ENCODE measurements at regions not wholly inside any gene's neighbourhood (a gene's known extent, or its start where the extent isn't known, plus 50 kb on each side); places are given as distances from the start of the nearest gene placed in this dataset.

DNA sequence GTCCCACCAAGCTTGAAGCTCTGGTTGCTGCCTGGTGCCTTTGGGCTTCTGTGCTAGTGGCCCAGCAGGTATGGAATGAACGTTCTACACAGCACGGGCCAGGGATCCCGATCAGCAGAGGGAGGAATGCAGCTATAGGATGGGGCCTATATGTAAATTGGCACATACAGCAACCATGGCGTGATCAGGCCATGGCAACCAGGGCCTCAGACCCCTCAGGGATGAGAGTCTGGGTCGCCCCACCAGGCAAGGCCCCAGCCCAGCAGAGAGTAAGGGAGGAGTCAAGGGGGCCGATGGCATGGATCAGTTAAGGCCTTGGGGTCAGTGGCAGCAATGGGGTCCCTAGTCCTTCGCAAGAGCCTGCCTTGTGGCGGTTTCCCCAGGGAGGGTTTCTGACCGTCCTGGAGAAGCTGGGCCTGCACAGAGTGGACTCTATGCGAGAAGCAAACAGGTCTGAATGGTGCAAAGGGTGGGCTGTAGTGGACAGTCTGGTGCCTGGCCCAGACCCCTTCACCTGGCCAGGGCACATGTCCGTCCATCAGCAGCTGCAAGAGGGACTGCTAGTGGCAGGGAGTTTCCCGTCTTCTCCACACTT lies 98.2 kb upstream of the SLC22A11 start:
- no peak for DNase-seq

DNA sequence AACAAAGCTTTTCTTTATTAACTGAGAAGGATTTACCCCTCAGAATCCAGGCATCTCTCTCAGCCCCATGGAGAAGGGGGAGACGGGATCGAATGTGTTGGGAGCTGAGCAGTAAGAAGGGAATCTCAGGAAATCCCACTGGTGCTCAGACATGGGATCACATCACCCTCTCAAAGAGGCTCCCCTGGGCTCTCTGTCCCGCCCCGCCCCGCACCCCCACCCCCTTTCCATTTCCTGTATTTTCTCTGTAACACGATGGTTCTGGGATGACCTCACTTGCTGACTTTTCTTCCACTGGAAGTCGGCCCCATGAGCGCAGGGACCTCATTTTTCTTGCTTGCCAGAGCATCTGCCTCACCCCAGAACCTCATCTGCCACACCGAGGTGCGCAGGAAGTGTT lies 96.7 kb upstream of the SLC22A11 start:
- DNase-seq, result no peak

DNA sequence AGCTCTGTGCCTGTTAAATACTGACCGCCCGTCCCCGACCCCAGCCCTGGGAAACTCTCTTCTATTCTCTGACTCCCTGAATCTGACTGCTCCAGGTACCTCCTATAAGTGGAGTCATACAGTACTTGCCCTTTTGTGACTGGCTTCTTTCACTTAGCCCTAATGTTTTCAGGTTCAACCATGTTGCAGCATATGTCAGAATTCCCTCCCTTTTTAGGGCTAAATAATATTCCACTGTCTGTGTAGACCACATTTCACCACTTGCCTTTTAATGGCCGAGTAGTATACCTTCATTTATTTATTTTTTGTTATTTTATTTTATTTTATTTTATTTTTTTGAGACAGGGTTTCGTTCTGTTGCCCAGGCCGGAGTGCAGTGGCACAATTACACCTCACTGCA lies 96.1 kb upstream of the SLC22A11 start:
- no peak for DNase-seq

DNA sequence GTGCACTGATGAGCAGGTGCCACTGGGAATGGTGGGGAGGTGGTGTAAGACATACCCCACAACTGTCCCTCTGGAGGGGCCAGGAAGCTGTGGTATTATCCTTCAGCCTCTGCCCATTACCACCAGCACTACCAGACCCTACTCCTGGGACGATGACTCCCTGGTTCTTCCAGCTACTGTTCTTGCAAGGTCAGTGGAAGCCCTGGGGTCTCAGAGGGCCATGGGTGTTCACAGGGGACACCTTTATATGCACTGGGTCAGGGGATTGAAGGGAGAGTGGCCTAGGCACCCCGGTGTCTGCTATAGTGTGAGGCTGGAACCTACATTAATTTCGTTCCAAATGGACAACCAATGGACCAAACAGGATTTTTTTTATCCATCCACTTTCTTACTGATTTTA lies 94.7 kb upstream of the SLC22A11 start:
- DNase-seq, result no peak

DNA sequence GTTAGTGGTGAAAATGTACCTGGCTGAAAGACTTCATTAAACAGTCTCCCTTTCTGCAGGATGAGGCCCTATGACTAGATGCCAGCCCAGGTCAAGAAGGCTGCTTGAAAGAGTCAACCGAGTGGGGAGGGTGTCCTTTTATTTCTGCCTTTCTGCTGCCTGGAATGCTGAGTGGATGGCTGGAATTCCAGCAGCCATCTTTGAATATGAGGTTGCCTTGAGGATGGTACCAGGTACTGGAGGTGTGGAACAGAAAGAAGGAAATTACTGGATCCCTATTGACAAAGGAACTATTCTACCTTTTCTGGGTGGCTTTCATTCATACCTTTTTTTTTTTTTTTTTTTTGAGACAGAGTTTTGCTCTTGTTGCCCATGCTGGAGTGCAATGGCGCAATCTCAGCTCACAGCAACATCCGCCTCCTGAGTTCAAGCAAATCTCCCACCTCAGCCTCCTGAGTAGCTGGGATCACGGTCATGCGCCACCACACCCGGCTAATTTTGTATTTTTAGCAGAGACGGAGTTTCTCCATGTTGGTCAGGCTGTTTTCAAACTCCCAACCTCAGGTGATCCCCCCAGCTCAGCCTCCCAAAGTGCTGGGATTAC lies 89.5 kb upstream of the SLC22A11 start:
- DNase-seq, result no peak

DNA sequence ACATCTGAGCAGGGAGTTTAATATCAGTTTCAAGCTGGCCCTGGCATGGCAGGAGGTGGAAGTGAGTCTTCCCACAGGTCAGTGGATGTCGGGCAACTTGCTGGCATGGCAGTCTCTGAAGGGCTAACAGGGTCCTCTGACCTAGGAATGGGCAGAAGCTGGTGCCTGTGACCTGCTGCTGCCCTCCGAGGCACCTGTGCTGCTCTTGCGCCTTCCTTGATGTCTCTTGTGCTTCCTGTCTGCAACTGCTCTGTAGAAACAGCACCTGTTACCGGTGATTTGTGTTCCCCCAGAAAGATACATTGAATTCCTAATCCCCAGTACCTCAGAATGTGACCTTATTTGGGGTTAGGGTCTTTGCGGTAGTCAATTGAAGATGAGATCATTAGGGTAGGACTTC lies 86.5 kb upstream of the SLC22A11 start:
- DNase-seq, result no peak

DNA sequence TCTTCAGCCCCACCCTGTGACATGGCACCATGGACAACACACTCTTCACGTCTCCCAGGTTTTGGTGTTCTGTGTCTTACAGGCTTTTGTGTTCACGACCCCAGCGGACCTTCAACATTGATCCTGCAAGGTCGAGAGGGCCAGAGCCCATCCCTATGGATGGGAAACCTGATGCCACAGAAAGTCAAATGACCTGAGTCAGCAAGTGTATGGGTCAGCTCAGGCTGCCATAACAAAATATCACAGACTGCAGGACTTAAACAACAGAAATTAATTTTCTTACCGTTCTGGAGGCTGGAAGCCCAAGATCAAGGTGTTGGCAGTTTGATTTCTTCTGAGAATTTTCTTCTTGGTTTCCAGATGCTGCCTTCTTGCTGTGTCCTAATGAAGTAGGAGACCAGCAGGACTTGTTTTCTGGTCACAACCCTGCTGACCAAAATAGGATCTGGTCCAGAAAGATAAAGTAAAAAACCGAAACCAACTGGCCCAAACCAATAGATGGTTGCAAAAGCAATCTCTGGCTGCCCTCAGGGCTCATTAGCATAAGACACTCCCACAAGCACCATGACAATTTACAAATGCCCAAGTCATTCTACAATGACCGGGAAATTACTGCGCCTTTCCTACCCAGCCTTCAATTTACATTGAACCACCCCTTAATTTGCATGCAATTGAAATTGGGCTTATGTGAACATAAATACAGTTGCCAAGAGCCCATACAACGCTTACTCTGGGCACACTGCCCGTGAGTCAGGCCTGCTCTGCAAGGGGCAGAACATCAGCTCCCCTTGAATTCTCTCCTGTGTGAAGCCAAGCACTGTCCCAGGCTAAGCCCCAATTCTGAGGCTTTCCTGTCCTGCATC lies 82.9 kb upstream of the SLC22A11 start:
- DNase-seq, result no peak

DNA sequence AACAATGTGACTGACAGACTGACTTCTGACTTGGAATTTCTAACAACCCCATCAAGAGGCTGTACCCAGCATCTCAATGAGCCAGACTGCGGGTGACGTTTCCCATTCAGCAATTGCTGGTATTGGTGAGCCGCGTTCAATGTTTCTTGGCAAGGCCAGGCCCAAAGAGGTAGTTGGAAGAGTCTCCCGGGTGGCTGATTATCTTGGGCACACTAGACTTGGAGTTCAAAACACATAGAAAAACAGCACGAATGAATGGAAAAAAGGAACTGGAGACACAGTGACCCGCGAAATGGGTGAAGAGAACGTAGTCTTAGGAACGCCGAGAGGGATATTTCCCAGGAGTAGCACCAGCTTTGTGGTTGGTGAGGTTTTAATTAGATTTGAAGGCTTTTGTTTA lies 81.1 kb upstream of the SLC22A11 start:
- DNase-seq, result no peak

DNA sequence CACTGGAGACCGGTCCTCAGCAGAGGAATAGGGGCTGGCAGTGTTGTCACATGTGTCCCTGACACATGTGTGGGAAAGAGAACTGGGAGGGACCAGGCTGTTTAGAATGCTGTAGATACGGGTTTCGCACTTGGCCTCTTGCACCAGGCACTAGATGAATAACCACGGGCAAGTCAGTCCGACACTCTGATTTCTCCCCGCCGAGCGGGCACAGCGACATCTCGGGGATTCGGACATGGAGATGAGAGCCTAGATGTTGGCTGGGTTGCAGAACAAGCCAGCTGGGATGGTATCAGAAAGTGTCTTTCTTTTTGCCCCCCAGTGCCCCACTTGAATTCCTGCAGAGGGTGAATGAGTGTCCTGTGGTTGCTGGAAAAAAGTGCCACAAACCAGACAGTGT lies 80.6 kb upstream of the SLC22A11 start:
- DNase-seq, result no peak

DNA sequence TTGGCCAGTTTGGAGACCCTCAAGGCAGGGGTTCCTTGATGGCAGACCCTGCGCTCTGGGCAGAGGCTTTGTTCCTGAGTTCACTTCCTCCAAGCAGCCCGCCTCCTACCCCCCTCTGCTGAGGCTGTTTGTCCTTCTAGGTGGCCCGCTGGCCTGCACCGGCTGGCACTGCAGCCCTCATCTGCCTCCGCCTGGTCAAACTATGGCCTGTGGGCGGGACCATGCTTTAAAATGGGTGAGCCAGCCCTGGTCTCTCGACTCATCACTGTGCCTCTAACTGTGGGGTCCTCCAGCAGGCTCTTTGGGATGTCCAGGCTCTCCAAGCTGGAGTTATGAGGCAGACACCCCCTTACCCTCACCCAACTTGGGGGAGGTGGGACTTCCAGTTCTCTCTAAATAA lies 78.9 kb upstream of the SLC22A11 start:
- DNase-seq, result no peak

DNA sequence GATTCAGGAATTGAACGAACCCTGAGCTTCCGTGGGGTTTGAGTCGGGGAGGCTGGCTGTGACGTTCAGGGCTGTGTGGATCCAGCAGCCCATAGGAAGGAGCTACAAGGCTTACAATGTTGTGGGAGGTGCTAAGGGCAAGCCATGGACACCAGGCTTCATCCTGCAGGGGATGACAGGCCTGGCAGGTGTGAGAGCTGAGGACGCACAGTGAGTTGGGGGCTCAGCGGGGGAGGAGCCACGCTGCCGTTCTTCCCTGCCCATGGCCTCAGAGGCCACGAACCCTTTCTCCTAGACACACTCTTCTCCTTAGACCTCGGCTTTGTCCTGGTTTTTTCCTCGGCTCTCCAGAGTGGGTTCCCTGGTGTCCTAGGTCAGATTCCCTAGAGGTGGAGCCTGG lies 78.1 kb upstream of the SLC22A11 start:
- DNase-seq, result no peak

DNA sequence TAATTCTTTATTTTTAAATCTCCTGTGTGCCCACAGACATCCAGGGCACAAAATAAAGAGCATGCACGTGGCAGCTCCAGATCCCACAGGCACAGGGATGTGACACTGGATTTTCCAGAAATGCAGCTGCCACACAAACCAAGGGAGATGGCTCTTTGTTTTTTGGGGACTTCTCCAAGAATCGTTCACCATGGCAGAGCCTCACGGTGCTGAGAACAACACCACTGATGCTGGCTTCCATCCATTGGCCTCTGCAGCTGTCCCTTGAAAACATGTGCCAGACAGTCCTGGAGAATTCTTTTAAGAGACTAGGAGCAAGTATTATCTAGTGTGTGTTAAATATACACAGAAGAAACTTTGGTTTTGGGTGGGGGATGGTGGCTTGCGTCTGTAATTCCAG lies 73.2 kb upstream of the SLC22A11 start:
- DNase-seq, result no peak

DNA sequence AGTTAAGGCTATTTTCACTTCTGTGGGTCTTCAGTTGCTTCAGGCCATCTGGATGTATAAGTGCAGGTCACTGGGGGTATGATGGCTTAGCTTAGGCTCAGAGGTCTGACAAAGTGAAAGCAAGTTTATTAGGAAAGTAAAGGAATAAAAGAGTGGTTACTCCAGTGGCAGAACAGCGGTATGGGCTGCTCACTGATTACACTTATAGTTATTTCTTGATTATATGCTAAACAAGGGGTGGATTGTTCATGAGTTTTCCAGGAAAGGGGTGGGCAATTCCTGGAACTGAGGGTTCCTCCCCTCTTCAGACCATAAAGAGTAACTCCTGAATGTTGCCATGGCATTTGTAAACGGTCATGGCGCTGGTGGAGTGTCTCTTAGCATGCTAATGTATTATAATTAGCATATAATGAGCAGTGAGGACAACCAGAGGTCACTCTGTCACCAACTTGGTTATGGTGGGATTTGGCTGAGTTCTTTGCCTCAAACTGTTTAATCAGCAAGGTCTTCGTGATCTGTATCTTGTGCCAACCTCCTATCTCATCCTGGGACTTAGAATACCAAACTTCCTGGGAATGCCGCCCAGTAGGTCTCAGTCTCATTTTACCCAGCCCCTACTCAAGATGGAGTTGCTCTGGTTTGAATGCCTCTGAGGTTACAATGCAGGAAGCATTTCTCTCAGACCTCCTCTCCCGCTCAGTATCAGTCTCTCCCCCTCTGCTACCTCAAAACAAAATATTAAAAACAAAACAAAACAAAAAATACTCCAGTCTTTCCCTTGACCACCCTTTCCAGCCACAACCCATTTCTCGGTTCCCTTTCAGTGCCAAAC lies 71.3 kb upstream of the SLC22A11 start:
- DNase-seq, result no peak

DNA sequence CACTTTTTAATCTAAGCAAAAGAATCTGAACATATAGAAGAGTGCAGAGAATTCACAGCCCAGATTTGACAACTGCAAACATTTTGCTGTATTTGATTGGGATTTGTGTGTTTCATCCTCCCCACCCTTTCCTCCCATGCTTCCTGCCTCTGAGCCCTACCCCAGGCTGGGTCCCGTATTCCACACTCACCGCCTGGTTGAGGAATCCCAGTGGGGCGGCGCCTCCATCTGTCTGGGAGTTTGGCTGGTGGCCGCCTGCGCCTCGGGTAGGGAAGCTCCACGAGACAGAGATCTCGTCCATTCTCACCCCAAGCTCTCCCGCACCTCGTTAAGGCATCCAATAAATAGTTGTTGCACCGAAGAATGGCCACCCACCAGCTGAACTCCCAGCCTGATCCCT lies 70.7 kb upstream of the SLC22A11 start:
- DNase-seq, result no peak

DNA sequence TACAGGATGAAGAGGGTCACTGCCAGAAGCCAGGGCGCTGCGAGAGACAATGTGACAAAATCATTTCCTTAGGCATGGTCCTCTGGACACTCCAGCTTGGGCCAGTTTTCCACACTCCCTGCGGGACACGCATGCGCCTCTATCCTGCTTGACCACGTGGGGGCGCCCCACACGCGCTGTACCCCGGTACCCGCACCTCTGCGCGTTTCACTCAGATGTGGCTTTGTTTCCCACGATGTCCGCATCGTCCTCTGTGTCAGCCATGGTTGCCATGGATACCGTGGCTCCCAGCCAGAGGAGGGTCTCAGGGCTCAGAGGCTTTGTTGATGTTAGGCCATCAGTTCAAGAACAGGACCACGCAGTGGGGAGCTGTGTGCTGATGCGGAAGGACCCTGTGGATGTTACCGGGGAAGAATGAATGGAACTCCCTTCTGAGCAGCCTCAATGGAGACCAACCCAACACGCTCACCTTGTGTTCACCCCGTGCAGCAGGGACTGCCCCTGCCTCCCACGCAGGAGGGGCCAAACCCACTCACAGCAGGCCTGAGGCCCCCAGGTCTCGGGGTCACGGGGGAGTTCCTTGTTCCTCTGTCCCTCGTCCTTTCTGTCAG lies 65.8 kb upstream of the SLC22A11 start:
- DNase-seq, result peak in 1 of 2 experiments; percentile 15

DNA sequence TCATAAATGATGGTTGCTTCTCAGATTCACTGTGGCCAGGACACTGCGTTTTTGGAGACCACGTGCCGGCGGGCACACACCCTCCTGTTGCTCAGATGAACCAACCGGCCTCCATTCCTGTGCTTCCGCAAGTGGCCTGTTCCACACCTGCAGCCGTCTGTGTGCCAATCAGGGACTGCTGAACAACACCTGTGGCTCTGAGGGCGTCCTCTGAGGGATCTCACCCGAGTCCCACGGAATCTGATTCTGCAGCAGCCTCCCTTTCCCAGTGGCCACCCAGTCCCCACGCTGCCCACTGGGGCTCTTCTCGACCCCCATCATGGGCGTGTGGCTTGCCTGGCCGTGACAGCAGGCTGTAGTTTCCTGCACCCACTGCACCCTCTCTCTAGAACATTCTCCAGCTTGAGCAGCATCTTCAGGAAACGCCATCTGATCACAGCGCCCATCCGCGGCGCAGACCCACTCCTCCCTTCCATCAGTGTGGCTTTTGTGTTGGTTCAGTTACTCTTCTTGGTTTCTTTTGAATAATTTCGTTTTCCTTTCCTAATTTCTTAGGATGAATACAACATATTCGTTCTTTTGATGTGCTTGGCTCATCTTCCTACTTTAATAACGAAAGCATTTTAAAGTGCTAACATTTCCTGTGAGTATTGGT lies 65.1 kb upstream of the SLC22A11 start:
- no peak for DNase-seq

DNA sequence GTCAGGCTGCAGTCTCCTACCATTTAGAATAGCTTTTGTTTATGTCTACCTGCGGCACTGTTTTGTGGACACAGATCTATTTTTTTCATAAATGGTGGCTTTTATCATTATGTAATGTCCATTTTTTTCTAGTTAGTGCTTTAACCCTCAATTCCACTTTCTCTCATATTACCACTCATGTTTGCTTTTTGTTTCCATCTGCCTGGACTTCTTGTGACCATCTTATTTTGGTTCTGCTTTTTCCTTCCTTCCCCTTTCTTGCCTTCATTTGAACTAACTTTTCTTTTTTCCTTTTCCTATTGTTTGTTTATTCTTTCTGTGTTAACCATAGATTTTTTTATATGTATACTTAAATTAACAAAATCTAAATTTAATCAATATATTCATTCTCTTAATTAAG lies 63.2 kb upstream of the SLC22A11 start:
- DNase-seq, result no peak

DNA sequence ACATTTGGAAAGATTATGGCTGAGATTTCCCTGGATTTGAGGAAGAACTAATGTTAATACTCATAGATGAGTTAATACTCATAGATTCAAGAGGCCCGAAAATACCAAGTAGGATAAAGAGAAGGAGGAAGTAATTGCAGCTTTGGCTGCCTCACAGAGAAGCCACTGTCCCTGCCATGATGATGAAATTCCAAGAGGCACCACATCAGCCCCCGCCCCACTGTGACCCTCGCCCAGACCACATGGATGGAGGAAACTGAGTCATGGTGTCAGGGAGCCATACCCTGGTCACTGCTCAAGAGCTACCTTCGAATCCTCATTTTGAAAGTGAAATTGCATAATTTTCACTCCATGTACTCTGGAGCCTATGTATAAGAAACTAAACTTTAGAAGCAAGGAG lies 57.6 kb upstream of the SLC22A11 start:
- no peak for DNase-seq

DNA sequence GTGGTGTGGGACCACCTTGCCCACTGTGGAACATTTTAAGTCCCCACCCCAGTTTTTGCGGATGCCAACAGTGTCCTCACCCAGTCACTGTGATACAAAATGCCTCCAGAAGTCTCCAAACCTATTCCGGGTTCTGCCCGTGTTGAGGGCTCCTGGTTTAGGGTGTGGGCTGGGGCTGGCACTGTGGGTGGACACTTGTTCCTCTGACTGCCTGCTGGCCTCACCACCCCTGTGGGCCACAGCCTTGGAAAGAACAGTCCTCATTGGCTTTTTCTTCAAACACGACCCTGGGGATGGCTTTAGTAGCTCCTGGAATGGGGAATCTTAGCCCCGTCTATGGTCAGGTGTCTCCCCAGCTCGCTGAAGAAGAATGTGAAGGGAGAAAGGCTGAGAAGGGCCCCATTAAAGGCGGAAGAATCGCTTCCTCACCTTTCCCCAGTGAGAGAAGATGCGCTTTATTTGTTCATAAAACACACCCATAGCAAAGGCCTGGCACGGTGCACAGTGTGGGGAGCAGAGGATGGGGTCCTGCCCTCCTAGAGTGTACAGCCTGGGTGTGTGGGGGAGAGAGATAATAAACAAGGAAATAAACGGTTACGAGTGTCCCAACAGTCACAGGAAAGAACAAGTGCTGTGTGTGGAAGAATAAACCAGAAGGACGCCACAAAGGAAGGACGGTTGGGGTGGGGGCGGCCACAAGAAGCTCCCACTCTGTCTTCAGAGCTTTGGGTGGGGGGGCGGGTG lies 56.3 kb upstream of the SLC22A11 start:
- no peak for DNase-seq

DNA sequence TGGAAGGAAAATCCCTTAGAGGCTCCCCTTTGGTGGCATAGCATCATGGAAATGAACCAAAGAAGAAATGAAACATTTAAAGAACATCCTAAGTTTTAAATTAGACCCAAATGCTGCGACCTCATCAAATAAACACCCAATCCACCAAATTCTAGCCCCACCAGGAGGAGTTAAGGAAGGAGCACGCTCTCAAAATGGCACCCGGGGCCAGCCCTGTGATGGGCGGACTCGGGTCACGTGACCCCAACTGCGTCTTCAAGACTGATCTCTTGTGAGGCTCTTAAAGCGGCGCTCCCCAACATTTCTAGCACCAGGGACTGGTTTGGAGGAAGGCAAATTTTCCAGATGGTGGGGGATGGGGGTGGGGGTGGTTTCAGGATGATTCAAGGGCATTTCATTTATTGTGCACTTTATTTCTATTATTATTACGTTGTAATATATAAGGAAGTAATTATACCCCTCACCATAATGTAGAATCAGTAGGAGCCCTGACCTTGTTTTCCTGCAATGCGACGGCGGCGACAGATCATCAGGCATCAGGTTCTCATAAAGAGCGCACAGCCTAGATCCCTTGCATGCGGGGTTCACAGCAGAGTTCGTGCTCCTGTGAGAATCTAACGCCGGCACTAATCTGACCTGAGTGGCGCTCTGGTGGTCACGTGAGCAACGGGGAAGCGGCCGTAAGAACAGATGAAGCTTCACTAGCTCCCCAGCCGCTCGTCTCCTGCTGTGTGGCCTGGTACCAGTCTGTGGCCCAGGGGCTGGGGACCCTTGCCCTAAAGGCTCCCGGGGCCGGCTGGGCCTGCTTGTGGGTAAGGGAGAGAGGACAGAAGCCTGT lies 55.3 kb upstream of the SLC22A11 start:
- no peak for DNase-seq

All from NCI-H187 (cell line).